ENCODE measurements at regions not wholly inside any gene's neighbourhood (a gene's known extent, or its start where the extent isn't known, plus 50 kb on each side); places are given as distances from the start of the nearest gene placed in this dataset.

GRCh38 chr1:219757890-219758289 lies 145.0 kb upstream of the ZC3H11B start:
- Histone ChIP-seq H3K9me3 (no peaks in the 10 kb centered on the region), H3K4me1 (no peaks in the 10 kb centered on the region), H3K4me3 (no peak overlapping the region), H3K27ac (no peak overlapping the region), H3K36me3 (ENCODE audit: low read depth, missing control alignments) (no peaks in the 10 kb centered on the region), H3K27me3 (no peaks in the 10 kb centered on the region)
- WGBS, 2 donors = 32% methylated on average over 5 of the region's 5 CpGs
- intact Hi-C loops (cut with DNase I; ENCODE audit: low total_unique reads) = no loop called here
- TF ChIP-seq CTCF (IDR thresholded peaks at IDR 0.05) = no peak
- DNase-seq = peak; percentile 19

GRCh38 chr1:219755234-219755633 lies 142.3 kb upstream of the ZC3H11B start:
- intact Hi-C loops (cut with DNase I; ENCODE audit: low total_unique reads) = no loop called here
- Histone ChIP-seq H3K4me1 (no peaks in the 10 kb centered on the region), H3K27me3 (no peaks in the 10 kb centered on the region), H3K4me3 (no peak overlapping the region), H3K36me3 (ENCODE audit: low read depth, missing control alignments) (no peaks in the 10 kb centered on the region), H3K27ac (no peak overlapping the region), H3K9me3 (no peaks in the 10 kb centered on the region)
- TF ChIP-seq CTCF (IDR thresholded peaks at IDR 0.05) (no peak), POLR2A (IDR thresholded peaks at IDR 0.05) (no peak)
- 71 to 84% methylated on average over 3 of the region's 3 CpGs for WGBS, 2 donors
- no peak for DNase-seq

- H3K27me3 ChIP-seq = no peaks in the 10 kb centered on the region
Measured at GRCh38 chr1:219754767-219755166, 141.9 kb upstream of the ZC3H11B start.

GRCh38 chr1:219753914-219754313 lies 141.0 kb upstream of the ZC3H11B start:
- H3K27me3 ChIP-seq = no peaks in the 10 kb centered on the region
- TF ChIP-seq POLR2A (IDR thresholded peaks at IDR 0.05) (no peak), CTCF (IDR thresholded peaks at IDR 0.05) (no peak)
- H3K9me3 ChIP-seq = no peaks in the 10 kb centered on the region
- H3K4me1 ChIP-seq = no peaks in the 10 kb centered on the region
- intact Hi-C loops (cut with DNase I; ENCODE audit: low total_unique reads) = no loop called here
- H3K4me3 ChIP-seq = no peak overlapping the region
- WGBS, 2 donors = 62 to 72% methylated on average over 4 of the region's 4 CpGs
- H3K27ac ChIP-seq = no peak overlapping the region
- H3K36me3 ChIP-seq (ENCODE audit: low read depth, missing control alignments) = no peaks in the 10 kb centered on the region
- no peak for DNase-seq

More at GRCh38 chr1:219754767-219755166, 141.9 kb upstream of the ZC3H11B start:
- TF ChIP-seq CTCF (IDR thresholded peaks at IDR 0.05) (no peak), POLR2A (IDR thresholded peaks at IDR 0.05) (no peak)
- H3K36me3 ChIP-seq (ENCODE audit: low read depth, missing control alignments) = no peaks in the 10 kb centered on the region
- no peaks in the 10 kb centered on the region for H3K4me1 ChIP-seq
- H3K27ac ChIP-seq = no peak overlapping the region
- 84 to 86% methylated on average over 2 of the region's 2 CpGs for WGBS, 2 donors
- no peak overlapping the region for H3K4me3 ChIP-seq
- DNase-seq = no peak
- intact Hi-C loops (cut with DNase I; ENCODE audit: low total_unique reads) = no loop called here
- no peaks in the 10 kb centered on the region for H3K9me3 ChIP-seq

- DNase-seq = no peak
- intact Hi-C loops (cut with DNase I; ENCODE audit: low total_unique reads) = no loop called here
- Histone ChIP-seq H3K4me1 (no peaks in the 10 kb centered on the region), H3K27me3 (no peaks in the 10 kb centered on the region), H3K36me3 (ENCODE audit: low read depth, missing control alignments) (no peaks in the 10 kb centered on the region), H3K4me3 (no peak overlapping the region), H3K9me3 (no peaks in the 10 kb centered on the region), H3K27ac (no peak overlapping the region)
- 0% methylated on average over 1 of the region's 1 CpG for WGBS, 2 donors
- no peak for TF ChIP-seq CTCF (IDR thresholded peaks at IDR 0.05)
Measured at GRCh38 chr1:219752645-219753044, 139.7 kb upstream of the ZC3H11B start.
